Activated naive CD8-positive, alpha-beta T cell treated with anti-CD3 and anti-CD28 coated beads for 36 hours (primary cell): ENCODE measurements at regions not wholly inside any gene's neighbourhood (a gene's known extent, or its start where the extent isn't known, plus 50 kb on each side); places are given as distances from the start of the nearest gene placed in this dataset.
"Not testable (repeated sequence)": the region's sequence is repeated elsewhere in the genome, so short reads cannot be mapped to it uniquely, and the experiment has no call there.

Experiments
- DNase-seq: peaks from one replicate; pipeline ENCODE4 v3.0.0; 2021
- H3K27ac Mint-ChIP-seq: one replicate; pipeline ENCODE4 v1.8.0; 2022; ENCODE audit warnings: mild to moderate bottlenecking, moderate library complexity, mixed read lengths
- H3K27me3 Mint-ChIP-seq: one replicate; pipeline ENCODE4 v1.8.0; 2022; ENCODE audit warnings: mild to moderate bottlenecking, mixed read lengths
- H3K36me3 Mint-ChIP-seq: one replicate; pipeline ENCODE4 v1.8.0; 2021; ENCODE audit warnings: mild to moderate bottlenecking, mixed read lengths
- H3K4me1 Mint-ChIP-seq: one replicate; pipeline ENCODE4 v1.8.0; 2021; ENCODE audit warnings: mixed read lengths
- H3K4me3 Mint-ChIP-seq: one replicate; pipeline ENCODE4 v1.8.0; 2022; ENCODE audit warnings: mild to moderate bottlenecking, moderate library complexity, mixed read lengths
- H3K9me3 Mint-ChIP-seq: one replicate; pipeline ENCODE4 v1.8.0; 2022; ENCODE audit warnings: mixed read lengths

DNA sequence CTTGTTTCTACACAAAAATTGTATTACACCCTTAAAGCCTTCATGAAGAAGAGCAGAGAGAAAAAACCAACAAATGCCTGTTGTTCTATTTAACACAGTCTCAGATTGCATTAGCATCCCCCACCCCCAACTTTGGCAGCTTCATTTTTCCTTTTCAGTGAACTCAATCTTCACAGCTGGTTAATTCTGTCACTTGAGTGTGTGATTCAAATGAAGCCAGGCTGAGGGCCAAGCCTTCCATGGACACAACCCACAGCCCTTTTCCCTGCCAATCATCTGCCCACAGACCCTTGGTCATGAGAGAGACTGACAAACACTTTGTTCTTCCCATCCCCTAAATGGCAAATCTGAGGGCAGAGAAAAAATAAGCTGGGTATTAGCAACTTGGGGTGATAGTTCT, 217.5 kb upstream of the NMUR2 start:
- Mint-ChIP-seq H3K4me3 (no peak overlapping the region), H3K27me3 (no peaks in the 10 kb centered on the region), H3K4me1 (no peaks in the 10 kb centered on the region), H3K9me3 (peaks cover 2% of the 10 kb centered on the region), H3K36me3 (no peaks in the 10 kb centered on the region), H3K27ac (no peak overlapping the region)
- no peak for DNase-seq

DNA sequence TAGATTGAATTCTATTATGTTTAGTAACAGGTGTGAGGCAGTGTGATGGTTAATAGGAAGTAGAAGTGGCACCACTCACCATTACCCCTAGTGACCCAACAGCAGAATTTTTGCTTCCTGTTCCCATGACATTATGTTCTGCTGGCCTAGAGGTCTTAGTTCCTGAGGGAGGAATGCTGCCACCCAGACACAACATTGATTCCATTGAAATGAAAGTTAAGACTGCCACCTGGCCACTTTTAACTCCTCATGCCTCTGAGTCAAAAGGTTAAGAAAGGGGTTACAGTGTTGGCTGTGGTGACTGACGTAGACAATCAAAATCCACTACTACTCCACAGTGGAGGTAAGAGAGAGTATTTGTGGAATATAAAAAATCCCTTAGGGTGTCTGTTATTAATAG, 218.9 kb upstream of the NMUR2 start:
- no peak for DNase-seq
- no peaks in the 10 kb centered on the region for H3K27me3 Mint-ChIP-seq
- peaks cover 2% of the 10 kb centered on the region for H3K9me3 Mint-ChIP-seq
- H3K27ac Mint-ChIP-seq: no peak overlapping the region
- H3K36me3 Mint-ChIP-seq: no peaks in the 10 kb centered on the region
- H3K4me1 Mint-ChIP-seq: no peaks in the 10 kb centered on the region
- H3K4me3 Mint-ChIP-seq: no peak overlapping the region

DNA sequence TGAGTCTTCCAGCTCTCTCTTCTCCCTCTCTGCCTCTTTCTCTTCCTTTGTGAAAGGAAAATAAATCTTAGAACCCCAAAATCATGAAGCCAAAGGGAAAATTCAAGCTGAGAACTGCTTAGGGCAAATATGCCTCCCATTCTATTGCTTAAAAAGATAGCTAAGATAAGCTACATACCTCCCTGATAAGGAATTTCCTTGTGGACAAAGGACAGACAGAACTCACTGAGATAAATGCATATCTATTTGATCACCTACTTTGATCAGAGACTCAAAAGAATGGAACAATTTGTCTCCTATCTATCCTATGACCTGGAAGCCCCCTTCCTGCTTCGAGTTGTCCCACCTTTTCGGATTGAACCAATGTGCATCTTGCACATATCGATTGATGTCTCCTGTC, 220.6 kb upstream of the NMUR2 start:
- Mint-ChIP-seq H3K36me3 (no peaks in the 10 kb centered on the region), H3K4me3 (no peak overlapping the region), H3K4me1 (no peaks in the 10 kb centered on the region), H3K9me3 (peaks cover 2% of the 10 kb centered on the region), H3K27me3 (no peaks in the 10 kb centered on the region), H3K27ac (no peak overlapping the region)
- no peak for DNase-seq

DNA sequence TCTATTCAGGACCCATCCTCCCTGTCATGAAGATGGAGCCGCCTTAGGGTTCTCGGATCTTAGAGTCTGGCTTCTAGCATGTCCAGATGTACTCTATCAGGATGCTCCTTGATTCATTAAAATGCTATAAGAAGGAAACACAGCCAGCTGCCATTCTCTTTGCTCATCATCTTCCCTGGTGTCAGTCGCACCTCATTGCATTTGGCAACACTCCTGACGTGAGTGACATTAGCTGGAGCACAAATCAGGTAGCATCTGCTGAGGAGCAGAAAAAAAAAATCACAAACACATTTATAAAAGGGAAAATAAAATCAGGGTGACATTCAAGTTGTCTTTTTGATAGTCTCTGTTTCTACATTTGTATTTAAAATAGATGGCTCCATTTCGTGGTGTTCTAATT, 226.1 kb upstream of the NMUR2 start:
- Mint-ChIP-seq H3K36me3 (no peaks in the 10 kb centered on the region), H3K9me3 (no peaks in the 10 kb centered on the region), H3K27me3 (no peaks in the 10 kb centered on the region), H3K27ac (no peak overlapping the region), H3K4me3 (no peak overlapping the region), H3K4me1 (no peaks in the 10 kb centered on the region)
- no peak for DNase-seq

DNA sequence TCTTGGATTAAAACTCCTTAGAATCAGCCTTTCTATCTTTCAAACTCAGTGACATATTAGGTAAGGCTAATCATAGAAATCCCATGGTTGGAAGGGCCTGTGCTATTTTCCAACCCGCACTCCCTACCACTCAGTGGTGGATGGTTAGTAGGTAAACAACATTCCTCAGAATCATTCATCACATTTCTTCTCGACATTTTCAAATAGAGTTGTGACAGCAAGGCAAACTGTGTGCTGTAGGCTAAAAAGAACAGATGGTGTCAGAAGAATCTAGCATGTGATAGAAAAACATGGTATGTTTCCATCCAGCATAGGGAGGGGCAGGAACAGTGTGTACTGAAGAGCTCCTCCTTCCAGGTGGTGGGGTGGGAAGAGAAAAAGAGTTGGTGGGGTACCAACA, 227.3 kb upstream of the NMUR2 start:
- Mint-ChIP-seq H3K27me3 (no peaks in the 10 kb centered on the region), H3K4me3 (no peak overlapping the region), H3K36me3 (no peaks in the 10 kb centered on the region), H3K9me3 (no peaks in the 10 kb centered on the region), H3K4me1 (no peaks in the 10 kb centered on the region), H3K27ac (no peak overlapping the region)
- no peak for DNase-seq

DNA sequence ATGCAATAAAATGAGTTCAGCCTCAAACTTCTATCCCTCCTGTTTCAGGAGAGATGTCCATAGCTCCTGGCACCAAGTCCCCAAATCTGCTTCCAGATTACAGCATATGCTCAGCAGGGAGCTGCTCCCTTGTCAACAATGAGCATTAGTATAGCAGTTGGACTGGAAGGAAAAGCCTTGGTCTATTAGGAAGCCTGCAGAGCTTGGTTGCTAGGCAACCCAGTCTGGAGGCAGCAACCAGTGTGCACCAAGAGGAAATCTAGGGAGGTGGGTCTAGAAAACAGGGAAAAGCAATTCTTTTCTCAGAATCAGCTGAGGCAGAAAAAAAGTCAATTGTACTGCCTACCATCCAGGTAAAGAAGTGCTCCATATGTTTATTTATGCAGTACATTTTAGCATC, 229.5 kb upstream of the NMUR2 start:
- no peaks in the 10 kb centered on the region for H3K4me1 Mint-ChIP-seq
- H3K27me3 Mint-ChIP-seq: no peaks in the 10 kb centered on the region
- DNase-seq: no peak
- H3K4me3 Mint-ChIP-seq: no peak overlapping the region
- H3K9me3 Mint-ChIP-seq: no peaks in the 10 kb centered on the region
- no peak overlapping the region for H3K27ac Mint-ChIP-seq
- H3K36me3 Mint-ChIP-seq: no peaks in the 10 kb centered on the region

DNA sequence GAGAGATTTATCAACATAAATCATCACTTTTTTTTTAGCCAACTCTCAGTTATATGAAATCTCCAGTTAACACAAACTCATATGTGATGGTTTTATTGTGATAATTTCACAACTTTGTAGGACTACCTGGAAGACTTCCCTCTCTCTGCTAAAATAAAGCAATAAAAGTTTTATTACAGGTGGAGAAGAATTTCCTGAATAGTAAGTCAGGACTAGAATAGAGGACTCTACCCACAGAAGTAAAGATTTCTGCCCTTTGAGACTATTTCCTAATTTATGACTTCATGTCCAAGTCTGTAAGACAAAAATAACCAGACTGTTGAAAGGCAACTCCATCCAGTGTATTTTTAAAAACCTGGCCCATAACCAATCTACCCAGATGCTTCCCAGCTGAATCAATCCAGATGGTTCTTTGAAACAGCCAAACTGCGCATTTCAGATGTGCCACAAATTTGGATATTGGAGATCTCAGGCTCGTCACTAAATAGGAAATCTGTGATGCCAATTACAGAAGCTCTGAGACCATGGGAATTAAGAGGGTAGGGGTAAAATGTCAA, 234.0 kb upstream of the NMUR2 start:
- Mint-ChIP-seq H3K36me3 (no peaks in the 10 kb centered on the region), H3K4me3 (no peak overlapping the region), H3K27ac (no peak overlapping the region), H3K27me3 (no peaks in the 10 kb centered on the region), H3K4me1 (no peaks in the 10 kb centered on the region), H3K9me3 (peaks cover 1% of the 10 kb centered on the region)
- DNase-seq: no peak

DNA sequence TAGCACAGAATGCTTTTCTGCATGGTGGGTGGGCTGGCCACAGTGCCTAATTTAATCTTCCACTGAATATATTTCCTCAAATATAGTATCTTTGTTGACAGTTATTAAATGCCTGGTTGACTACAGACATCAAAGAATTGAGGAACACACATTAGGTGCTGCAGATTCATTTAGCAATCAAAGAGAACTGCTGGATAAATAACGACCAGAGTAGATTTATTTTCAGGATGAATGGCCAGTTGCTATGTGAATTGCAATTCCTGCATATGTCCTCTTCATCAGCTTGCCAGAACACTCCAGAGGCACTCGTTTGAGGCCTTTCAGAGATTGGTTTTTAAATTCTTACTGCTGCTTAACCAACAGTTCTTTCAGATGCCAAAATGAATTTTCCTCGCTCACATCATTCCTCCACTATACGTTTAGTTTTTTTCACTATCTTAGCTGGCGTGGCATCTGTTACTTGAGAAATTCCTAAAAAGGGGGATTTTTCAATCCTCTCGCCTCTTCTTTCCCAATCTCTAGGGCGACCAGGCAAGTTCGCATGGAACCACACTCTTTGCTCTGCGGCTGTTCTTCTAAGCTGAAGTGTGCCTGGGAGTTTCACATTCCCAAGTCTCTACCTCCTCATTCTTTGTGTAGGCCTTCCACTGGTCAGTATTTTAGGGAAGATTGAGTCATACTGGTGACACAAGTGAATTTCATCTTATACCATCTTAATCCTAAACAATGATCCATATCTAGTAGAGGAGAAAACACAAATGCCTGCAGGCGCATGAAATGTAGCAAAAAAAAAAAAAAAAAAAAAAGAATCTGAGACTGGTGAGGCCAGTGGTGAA, 237.1 kb upstream of the NMUR2 start:
- Mint-ChIP-seq H3K27me3 (no peaks in the 10 kb centered on the region), H3K4me1 (no peaks in the 10 kb centered on the region), H3K4me3 (no peak overlapping the region), H3K36me3 (no peaks in the 10 kb centered on the region), H3K27ac (no peak overlapping the region), H3K9me3 (peaks cover 1% of the 10 kb centered on the region)
- DNase-seq: no peak

DNA sequence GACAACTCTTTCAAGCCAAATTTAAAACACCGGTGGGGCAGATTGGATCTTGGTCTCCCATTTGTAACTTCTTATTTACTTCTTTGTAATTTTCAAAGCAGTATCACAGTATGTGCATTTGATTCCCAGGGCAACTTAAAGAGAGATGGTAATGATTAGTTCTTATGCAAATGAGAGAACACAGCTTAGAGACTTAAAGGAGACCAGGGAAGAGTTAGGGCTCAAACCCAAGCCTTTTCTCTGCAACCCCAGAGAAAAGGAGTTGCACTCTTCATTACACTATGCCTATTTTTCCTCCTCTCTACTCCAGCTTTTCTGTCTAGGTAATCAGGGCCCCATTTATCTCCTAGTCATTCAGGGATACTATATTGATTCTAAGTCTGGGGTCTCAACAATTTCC, 237.8 kb upstream of the NMUR2 start:
- no peaks in the 10 kb centered on the region for H3K4me1 Mint-ChIP-seq
- H3K9me3 Mint-ChIP-seq: peaks cover 1% of the 10 kb centered on the region
- no peak overlapping the region for H3K4me3 Mint-ChIP-seq
- DNase-seq: no peak
- no peaks in the 10 kb centered on the region for H3K27me3 Mint-ChIP-seq
- H3K27ac Mint-ChIP-seq: no peak overlapping the region
- H3K36me3 Mint-ChIP-seq: no peaks in the 10 kb centered on the region

DNA sequence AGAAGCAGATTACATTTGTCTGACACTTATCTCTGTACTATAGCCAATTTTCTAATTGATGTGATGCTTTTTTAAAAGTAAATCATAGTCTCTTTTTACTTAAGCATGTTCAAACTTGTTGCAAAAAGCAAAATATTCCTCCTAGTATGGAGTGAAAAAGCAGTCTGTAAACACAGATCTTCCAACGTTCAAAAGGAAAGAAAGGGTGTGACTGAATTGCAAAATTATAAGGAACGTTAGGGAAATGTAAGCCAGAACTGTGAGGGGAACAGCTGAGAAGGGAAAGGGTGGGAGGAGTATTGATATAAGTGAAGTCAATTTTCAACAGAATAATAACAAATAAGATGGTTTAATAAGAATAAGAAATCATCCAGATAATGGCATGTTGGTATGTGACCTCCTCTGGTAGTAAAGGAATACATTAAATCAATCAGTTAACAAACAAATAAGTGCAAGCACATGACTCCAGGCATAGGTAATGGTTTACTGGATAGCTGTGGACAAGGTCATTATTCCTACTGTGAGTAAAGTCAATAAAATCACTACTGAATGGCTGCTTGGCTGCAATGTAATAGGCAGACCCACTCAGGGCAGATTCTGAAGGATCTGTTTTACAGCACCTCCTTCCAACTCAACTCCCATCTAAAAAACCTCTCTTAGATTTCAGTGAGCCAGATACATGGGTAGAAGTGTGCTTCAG, 239.1 kb upstream of the NMUR2 start:
- no peaks in the 10 kb centered on the region for H3K36me3 Mint-ChIP-seq
- no peaks in the 10 kb centered on the region for H3K4me1 Mint-ChIP-seq
- H3K9me3 Mint-ChIP-seq: peaks cover 1% of the 10 kb centered on the region

DNA sequence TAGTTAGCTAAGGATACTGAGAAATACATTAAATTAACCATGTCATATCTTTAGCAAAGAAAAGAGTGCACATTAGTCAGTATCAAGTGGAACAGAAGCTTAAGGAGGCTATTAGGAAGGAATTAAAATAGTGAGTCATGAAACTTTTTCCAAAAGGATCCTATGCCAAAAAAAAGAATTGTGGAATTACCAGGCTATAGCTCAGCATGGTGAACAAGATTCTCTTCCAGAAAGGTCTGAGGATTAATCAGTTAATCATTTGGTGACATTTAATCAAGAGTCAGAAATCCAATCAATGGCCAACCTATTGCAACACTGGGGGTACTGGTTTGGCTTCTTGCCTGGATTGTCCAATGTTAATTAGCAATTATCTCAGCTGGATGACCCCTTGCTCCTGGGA, 244.5 kb upstream of the NMUR2 start:
- DNase-seq: no peak
- H3K27me3 Mint-ChIP-seq: no peaks in the 10 kb centered on the region
- H3K4me3 Mint-ChIP-seq: no peak overlapping the region
- no peaks in the 10 kb centered on the region for H3K9me3 Mint-ChIP-seq
- no peaks in the 10 kb centered on the region for H3K36me3 Mint-ChIP-seq
- no peaks in the 10 kb centered on the region for H3K4me1 Mint-ChIP-seq
- H3K27ac Mint-ChIP-seq: no peak overlapping the region

More for the DNA sequence above, 239.1 kb upstream of the NMUR2 start:
- no peak for DNase-seq
- Mint-ChIP-seq H3K27me3 (no peaks in the 10 kb centered on the region), H3K27ac (no peak overlapping the region), H3K4me3 (no peak overlapping the region)

DNA sequence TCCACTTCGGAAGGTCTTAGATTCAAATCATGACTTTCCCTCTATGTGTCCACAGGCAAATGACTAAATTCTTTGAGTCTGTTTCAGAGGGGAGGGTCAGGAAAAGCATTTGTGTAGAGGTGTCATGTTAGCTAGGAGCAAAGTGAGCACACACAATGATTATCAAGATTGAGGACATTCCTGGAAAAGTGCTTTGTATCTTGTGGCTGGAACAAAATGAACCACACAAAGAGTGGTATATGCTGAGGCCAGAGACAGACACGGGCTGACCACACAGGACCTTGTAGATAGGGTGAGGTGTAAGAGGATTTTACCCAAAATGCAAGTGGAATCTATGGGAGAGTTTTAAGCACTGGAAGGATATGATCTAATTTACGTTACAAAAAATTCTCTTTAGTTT, 245.3 kb upstream of the NMUR2 start:
- H3K4me1 Mint-ChIP-seq: no peaks in the 10 kb centered on the region
- no peak for DNase-seq
- H3K27me3 Mint-ChIP-seq: no peaks in the 10 kb centered on the region
- no peak overlapping the region for H3K4me3 Mint-ChIP-seq
- H3K9me3 Mint-ChIP-seq: no peaks in the 10 kb centered on the region
- no peak overlapping the region for H3K27ac Mint-ChIP-seq
- no peaks in the 10 kb centered on the region for H3K36me3 Mint-ChIP-seq

DNA sequence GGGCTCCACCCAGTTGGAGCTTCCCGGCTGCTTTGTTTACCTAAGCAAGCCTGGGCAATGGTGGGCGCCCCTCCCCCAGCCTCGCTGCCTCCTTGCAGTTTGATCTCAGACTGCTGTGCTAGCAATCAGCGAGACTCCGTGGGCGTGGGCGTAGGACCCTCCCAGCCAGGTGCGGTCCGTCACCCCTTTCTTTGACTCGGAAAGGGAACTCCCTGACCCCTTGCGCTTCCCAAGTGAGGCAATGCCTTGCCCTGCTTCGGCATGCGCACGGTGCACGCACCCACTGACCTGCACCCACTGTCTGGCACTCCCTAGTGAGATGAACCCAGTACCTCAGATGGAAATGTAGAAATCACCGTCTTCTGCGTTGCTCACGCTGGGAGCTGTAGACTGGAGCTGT, 254.4 kb upstream of the NMUR2 start:
- H3K27me3 Mint-ChIP-seq, H3K4me3 Mint-ChIP-seq, H3K27ac Mint-ChIP-seq, H3K36me3 Mint-ChIP-seq, H3K4me1 Mint-ChIP-seq, DNase-seq, H3K9me3 Mint-ChIP-seq: not testable (repeated sequence)

DNA sequence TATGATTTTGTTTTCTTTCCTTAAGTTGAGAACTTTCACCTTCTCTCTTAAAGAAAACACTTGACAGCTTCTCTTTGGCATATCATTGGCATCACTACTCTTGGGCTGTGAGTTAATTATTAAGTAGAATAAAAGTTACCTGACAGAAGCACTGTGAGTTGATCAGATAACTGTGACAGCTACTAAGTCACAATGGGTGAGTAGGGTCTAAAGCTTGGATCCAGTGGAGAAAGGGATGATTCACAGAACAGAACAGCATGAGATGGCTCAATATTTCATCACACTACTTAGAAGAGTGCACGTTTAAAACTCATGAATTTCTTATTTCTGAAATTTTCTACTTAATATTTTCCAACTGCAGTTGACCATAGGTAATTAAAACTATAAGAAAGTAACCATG, 268.5 kb upstream of the NMUR2 start:
- Mint-ChIP-seq H3K4me3 (no peak overlapping the region), H3K27me3 (no peaks in the 10 kb centered on the region), H3K36me3 (no peaks in the 10 kb centered on the region), H3K27ac (no peak overlapping the region), H3K4me1 (no peaks in the 10 kb centered on the region), H3K9me3 (no peaks in the 10 kb centered on the region)
- DNase-seq: no peak

DNA sequence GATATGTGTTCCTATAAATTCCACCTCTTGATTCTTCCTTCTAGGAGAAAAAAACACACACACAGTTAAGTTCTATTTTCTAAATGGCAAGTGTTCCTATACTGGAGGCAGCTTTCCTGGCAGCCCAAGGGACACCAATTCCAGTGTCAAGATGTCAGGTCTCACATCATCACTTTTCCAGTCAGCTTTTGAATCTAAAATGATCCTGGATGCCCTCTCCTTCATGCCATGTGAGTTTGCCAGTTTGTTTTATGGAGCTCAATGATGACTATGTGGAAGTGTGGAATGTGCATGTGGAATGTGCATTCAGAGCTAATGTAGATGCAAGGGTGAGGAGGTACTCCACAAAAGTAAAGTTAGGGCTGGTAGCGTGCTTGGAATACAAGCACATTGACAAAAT, 269.3 kb upstream of the NMUR2 start:
- Mint-ChIP-seq H3K27ac (no peak overlapping the region), H3K4me3 (no peak overlapping the region), H3K9me3 (no peaks in the 10 kb centered on the region), H3K36me3 (no peaks in the 10 kb centered on the region), H3K4me1 (no peaks in the 10 kb centered on the region), H3K27me3 (no peaks in the 10 kb centered on the region)
- DNase-seq: no peak

DNA sequence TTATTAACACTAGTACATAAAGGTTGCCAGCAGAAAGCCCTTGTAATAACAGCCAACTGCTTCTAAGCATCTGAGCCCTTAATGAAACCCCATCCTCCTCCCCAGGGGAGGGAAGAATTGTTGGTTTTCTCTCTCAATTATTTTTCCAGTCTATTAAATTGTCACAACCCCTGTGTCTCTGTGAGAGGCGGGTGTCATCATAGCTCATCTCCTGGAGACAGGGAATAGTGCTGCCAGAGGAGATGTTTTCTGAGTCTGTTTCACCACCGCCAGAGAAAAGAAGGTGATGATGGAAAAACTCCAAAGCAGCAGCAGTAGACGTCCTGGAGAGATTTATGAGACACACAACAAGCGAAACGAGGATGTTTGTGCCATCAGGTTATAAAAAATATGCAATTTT, 271.1 kb upstream of the NMUR2 start:
- no peak for DNase-seq
- no peaks in the 10 kb centered on the region for H3K4me1 Mint-ChIP-seq
- no peak overlapping the region for H3K27ac Mint-ChIP-seq
- no peaks in the 10 kb centered on the region for H3K36me3 Mint-ChIP-seq
- H3K27me3 Mint-ChIP-seq: no peaks in the 10 kb centered on the region
- H3K4me3 Mint-ChIP-seq: no peak overlapping the region
- H3K9me3 Mint-ChIP-seq: peaks cover 1% of the 10 kb centered on the region
